Tibial nerve (tissue), 3 donors: ENCODE measurements at regions not wholly inside any gene's neighbourhood (a gene's known extent, or its start where the extent isn't known, plus 50 kb on each side); places are given as distances from the start of the nearest gene placed in this dataset.

Experiments
- CTCF ChIP-seq, 5 experiments: fragments of 200-600 bp in 3 of 5; fragments of 450-650 bp in 2 of 5; sonication (generic) in 3 of 5; IDR thresholded peaks; one replicate each; pipeline ENCODE4 v1.5.1; 2016 to 2019; ENCODE audit warnings: antibody characterized with exemption in 5 of 5, mild to moderate bottlenecking in 3 of 5, moderate library complexity in 2 of 5
- POLR2A ChIP-seq, 2 donors: fragments of 450-650 bp; IDR thresholded peaks; one replicate each; pipeline ENCODE4 v1.6.1; 2017; ENCODE audit warnings: antibody characterized with exemption in 2 of 2, mild to moderate bottlenecking in 2 of 2, moderate library complexity in 2 of 2

- TF ChIP-seq POLR2A (IDR thresholded peaks at IDR 0.05) = no peak
- no peak for TF ChIP-seq CTCF (IDR thresholded peaks at IDR 0.05)
These were observed 53.2 kb upstream of the CDKN2AIP start for GRCh38 chr4:183391204-183391603.
